ENCODE measurements at regions not wholly inside any gene's neighbourhood (a gene's known extent, or its start where the extent isn't known, plus 50 kb on each side); places are given as distances from the start of the nearest gene placed in this dataset.

DNA sequence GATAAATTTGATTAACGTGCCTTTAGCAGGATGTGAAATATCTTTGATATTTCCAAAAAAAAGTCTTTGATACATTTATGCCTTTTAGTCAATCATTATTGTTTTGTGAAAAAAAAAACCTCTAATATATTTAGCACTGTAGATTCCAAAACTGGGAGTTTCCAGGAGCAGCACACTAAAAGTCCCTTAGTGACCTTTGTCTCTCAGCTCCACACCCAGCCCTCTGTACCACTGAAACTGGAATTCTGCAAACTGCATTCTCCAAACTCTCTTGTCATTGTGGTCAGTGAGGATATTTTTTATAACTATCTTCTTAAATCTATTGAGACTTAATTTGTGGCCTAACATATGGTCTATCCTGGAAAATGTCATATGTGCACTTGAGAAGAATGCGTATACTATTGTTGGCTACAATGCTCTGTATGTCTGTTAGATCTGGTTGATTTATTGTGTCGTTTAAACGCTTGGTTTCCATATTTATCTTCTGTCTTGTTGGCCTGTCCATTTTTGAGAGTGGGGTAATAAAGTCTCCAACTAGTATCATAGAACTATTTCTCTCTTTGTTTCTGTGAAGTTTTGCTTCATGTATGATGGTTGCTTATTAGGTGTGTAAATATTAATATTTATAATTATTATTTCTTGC is 73.2 kb upstream of the CNKSR3 start:
- DNase-seq (no peak), ATAC-seq (no peak)
- Histone ChIP-seq H3K4me3 (no peak overlapping the region), H3K9me3 (no peaks in the 10 kb centered on the region), H3K27me3 (no peaks in the 10 kb centered on the region), H3K27ac (no peak overlapping the region), H3K36me3 (no peaks in the 10 kb centered on the region), H3K4me1 (no peaks in the 10 kb centered on the region)
- in situ Hi-C loops (cut with MboI; ENCODE audit: low sequenced_read_pairs in 4 of 4) (no loop called here), intact Hi-C loops (cut with DNase I; ENCODE audit: low total_unique reads) (no loop called here)
- TF ChIP-seq, protein P1, sequence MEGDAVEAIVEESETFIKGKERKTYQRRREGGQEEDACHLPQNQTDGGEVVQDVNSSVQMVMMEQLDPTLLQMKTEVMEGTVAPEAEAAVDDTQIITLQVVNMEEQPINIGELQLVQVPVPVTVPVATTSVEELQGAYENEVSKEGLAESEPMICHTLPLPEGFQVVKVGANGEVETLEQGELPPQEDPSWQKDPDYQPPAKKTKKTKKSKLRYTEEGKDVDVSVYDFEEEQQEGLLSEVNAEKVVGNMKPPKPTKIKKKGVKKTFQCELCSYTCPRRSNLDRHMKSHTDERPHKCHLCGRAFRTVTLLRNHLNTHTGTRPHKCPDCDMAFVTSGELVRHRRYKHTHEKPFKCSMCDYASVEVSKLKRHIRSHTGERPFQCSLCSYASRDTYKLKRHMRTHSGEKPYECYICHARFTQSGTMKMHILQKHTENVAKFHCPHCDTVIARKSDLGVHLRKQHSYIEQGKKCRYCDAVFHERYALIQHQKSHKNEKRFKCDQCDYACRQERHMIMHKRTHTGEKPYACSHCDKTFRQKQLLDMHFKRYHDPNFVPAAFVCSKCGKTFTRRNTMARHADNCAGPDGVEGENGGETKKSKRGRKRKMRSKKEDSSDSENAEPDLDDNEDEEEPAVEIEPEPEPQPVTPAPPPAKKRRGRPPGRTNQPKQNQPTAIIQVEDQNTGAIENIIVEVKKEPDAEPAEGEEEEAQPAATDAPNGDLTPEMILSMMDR (IDR thresholded peaks at IDR 0.05 in 4 of 5, conservative IDR thresholded peaks at IDR 0.05 in 1 of 5): no peak
- no peak for TF ChIP-seq POLR2A (IDR thresholded peaks at IDR 0.05)

DNA sequence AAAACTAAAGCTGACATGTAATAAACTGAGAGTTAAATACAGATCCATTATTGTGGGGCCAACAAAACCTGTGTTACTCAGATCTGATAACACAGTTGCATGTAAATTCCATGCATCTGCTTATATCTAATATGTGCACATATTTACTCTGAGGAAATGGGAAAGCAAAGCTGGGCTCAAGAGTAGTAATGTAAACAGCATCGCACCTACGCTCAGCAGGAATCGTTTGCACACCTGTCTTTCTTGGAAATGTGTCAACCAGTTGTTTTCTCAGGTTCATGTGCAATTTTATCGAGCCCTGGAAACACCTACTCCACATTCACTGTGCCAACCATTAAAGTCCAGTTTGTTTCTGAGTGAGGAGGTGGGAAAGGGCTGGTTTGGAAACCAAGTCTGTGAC is 80.3 kb upstream of the CNKSR3 start:
- no peak overlapping the region for H3K27ac ChIP-seq
- DNase-seq: no peak
- H3K9me3 ChIP-seq: no peaks in the 10 kb centered on the region
- TF ChIP-seq, protein P1 (IDR thresholded peaks at IDR 0.05 in 4 of 5, conservative IDR thresholded peaks at IDR 0.05 in 1 of 5): no peak
- no peak for TF ChIP-seq POLR2A (IDR thresholded peaks at IDR 0.05)
- in situ Hi-C loops (cut with MboI; ENCODE audit: low sequenced_read_pairs in 4 of 4): no loop called here
- intact Hi-C loops (cut with DNase I; ENCODE audit: low total_unique reads): no loop called here
- H3K4me1 ChIP-seq: no peaks in the 10 kb centered on the region
- H3K36me3 ChIP-seq: no peaks in the 10 kb centered on the region
- H3K4me3 ChIP-seq: no peak overlapping the region
- no peak for ATAC-seq
- no peaks in the 10 kb centered on the region for H3K27me3 ChIP-seq

DNA sequence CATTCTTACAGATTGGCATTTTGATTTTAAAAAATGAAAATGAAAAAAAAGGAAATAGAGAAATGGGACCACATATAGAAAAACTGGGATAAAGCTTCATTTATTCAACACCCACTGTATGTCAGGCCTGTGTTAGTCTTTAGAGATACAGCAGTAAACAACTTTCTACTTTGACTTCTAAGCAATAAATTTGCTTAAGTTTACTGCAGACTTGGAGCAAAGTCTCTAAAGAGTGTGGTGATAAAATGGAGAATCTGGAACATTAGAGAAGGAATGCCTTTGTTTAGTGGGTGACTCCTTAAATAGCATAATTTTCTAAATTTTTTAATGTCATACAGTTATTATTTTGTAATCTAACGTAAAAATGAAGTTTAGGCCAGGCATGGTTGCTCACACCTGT is 80.7 kb upstream of the CNKSR3 start:
- Histone ChIP-seq H3K9me3 (no peaks in the 10 kb centered on the region), H3K27me3 (no peaks in the 10 kb centered on the region), H3K27ac (no peak overlapping the region), H3K4me1 (no peaks in the 10 kb centered on the region), H3K36me3 (no peaks in the 10 kb centered on the region), H3K4me3 (no peak overlapping the region)
- DNase-seq: no peak
- in situ Hi-C loops (cut with MboI; ENCODE audit: low sequenced_read_pairs in 4 of 4) (no loop called here), intact Hi-C loops (cut with DNase I; ENCODE audit: low total_unique reads) (no loop called here)
- TF ChIP-seq, protein P1 (IDR thresholded peaks at IDR 0.05 in 4 of 5, conservative IDR thresholded peaks at IDR 0.05 in 1 of 5): no peak
- TF ChIP-seq POLR2A (IDR thresholded peaks at IDR 0.05): no peak
- ATAC-seq: no peak

DNA sequence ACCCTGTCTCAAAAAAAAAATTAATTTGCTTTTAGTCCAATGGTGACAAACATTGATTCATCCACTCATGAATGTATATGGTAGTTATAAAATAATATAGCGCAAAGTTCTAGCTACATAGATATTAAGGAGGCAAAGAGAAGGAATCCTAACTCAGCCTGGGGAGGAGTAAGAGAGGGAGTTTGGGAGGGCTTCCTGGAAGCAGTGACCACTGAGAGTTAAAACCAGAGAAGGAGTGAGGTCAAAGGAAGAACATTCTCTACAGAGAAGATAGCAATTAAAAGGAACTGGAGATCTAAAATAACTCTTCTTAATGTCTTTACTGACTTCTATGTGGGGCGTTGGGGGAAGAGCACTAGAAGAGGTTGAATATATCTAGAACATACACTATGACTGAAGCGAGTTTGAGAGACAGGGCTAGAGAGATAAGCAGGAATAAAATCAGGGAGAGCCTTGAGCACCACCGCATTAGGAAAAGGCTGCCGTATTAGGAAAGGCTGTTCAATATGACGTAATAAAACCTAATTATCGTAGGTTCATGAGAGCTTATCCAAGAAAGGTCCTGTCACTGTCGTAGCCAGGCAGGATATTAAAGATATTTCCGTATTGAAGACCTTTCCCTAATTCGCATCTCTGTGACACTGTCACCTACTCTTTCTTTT is 81.8 kb upstream of the CNKSR3 start:
- in situ Hi-C loops (cut with MboI; ENCODE audit: low sequenced_read_pairs in 4 of 4): no loop called here
- H3K4me3 ChIP-seq: no peak overlapping the region
- H3K9me3 ChIP-seq: no peaks in the 10 kb centered on the region
- H3K36me3 ChIP-seq: no peaks in the 10 kb centered on the region
- H3K27ac ChIP-seq: no peak overlapping the region
- TF ChIP-seq, protein P1 (IDR thresholded peaks at IDR 0.05 in 4 of 5, conservative IDR thresholded peaks at IDR 0.05 in 1 of 5): no peak
- no peak for TF ChIP-seq POLR2A (IDR thresholded peaks at IDR 0.05)
- H3K27me3 ChIP-seq: no peaks in the 10 kb centered on the region
- DNase-seq (no peak), ATAC-seq (no peak)
- H3K4me1 ChIP-seq: no peaks in the 10 kb centered on the region
- intact Hi-C loops (cut with DNase I; ENCODE audit: low total_unique reads): no loop called here
